GM19455 (cell line): ENCODE measurements at regions not wholly inside any gene's neighbourhood (a gene's known extent, or its start where the extent isn't known, plus 50 kb on each side); places are given as distances from the start of the nearest gene placed in this dataset.

Experiments
- ATAC-seq: cut with Tn5 transposase; IDR thresholded peaks from one replicate; pipeline ENCODE4 v1.9.1; 2021; ENCODE audit not compliant: unreplicated experiment

DNA sequence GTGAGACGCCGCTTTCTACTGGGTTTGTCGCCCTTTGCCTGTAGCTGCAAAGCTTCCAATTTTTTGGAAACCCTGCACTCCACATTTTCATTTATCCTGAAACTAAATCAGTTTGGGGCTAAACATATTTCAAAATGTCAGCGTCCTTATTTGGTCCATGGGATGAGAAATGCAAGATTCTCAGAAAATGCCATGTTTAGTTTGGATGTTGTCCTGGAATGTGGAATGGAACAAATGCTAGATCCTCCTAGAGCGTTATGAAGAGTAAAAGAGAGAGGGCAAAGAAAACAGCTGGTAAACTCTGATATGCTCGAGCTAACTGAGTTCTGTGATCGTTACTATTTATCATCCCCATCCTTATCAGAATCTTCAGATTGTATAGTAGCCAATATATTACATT lies 236.9 kb downstream of the KLF6 start:
- no peak for ATAC-seq

DNA sequence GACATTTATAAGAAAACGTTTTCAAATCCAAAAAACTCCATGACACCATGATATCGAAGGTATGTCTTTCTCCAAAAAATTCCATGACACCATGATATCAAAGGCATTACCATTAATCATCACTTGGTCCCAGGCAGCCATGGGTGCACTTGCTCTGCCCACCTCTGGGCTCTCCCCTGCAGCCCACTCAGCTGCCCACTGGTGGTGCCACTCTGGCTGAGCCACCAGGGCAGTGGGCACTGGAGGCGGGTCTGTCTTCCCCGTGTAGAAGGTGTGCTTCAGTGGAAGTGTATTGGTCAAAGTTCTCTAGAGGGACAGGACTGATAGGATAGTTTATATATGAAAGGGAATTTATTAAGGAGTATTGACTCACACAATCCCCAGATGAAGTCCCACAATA lies 240.4 kb downstream of the KLF6 start:
- ATAC-seq, result no peak

- ATAC-seq, result no peak
Measured at GRCh38 chr10:3542185-3542611, 242.8 kb downstream of the KLF6 start.

DNA sequence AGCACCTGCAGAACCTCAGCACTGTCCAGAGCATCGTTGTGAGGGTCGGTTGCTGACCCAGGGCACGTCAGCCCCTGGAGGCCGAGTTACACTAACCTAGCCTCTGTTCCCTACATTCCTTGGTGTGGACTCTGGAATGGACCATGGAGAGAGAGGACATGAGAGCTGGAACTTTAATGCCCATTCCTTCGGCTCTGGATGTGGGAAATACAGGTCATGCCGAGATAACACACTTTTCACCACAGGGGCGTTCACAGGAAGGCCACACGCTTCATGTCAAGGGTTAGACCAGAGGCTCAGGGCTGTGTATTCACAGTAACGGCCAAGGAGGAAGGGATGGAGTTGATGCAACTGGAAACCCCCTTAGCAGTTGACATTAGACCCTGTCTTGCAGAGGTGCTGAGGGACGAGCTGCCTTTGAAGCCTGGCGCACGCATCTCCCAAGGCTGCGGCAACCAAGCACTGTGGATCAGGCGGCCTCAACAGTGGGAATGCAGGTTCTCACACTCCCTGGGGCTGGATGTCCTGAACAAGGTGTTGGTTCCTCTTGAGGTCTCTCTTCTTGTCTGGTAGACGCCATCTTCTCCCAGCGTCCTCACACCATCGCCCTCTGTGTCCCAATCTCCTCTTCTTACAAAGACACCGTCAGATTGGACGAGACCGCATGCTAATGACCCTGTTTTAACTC lies 245.2 kb downstream of the KLF6 start:
- ATAC-seq, result no peak

GRCh38 chr10:3538656-3539531 lies 246.1 kb downstream of the KLF6 start:
- no peak for ATAC-seq

GRCh38 chr10:3538291-3538655 lies 246.7 kb downstream of the KLF6 start:
- ATAC-seq, result no peak

- no peak for ATAC-seq
Measured at GRCh38 chr10:3537518-3537917, 247.5 kb downstream of the KLF6 start.

GRCh38 chr10:3535001-3535400 lies 250.0 kb downstream of the KLF6 start:
- no peak for ATAC-seq

GRCh38 chr10:3534433-3534832 lies 250.6 kb downstream of the KLF6 start:
- no peak for ATAC-seq

DNA sequence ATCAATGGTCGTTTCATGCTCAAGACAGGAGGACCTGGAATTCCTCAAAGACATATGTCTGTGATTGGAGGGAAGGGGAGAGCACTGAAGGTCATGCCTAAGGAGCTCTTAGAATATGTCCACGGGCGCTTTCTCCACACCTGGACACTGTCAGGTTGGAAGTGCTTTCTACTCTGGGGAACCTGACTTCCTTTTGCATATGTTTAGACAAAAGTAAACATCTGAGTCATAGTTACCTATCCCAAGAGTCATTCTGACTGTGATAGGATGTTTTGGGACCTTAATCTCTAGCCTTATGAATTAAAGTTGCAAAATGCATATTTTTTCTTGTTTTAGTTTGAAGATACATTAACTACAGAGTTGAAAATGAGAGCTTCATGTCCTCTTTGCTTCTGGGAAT lies 251.7 kb downstream of the KLF6 start:
- no peak for ATAC-seq

DNA sequence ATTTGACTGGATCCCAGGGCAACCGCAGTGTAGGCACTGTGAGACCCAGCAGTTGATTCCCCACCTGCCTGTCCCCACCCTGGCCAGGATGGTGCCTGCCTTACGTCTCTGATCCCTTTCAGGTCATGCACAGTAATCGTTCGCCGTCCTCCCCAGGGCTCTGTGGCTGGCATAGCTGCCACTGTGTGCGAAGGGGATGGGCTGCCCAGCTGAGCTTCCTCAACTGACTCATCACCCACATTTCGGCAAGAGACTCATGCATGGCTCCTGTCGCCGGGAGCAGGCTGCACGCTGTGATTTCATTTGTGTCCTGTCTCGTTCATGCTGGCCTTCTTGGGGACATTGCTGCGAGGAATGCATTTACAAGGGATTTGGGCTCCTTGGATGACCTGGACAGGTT lies 252.4 kb downstream of the KLF6 start:
- ATAC-seq, result no peak

DNA sequence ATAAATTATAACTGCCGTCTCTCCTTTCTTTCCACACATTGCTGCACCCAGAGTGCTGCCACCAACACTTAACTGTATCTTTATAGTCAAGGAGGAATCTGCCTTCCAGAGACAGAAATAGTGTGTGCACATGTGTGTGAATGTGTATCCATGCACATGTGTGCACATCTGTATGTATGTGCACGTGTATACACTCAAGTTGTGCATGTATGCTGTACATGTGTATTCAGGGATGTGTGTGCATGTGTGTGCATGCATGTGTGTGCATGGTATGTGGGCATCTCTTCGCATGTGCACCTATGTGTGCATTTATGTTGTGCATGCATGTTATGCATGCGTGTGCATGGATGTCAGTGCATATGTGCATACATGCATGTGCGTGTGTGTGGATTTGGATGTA lies 253.3 kb downstream of the KLF6 start:
- ATAC-seq, result no peak

DNA sequence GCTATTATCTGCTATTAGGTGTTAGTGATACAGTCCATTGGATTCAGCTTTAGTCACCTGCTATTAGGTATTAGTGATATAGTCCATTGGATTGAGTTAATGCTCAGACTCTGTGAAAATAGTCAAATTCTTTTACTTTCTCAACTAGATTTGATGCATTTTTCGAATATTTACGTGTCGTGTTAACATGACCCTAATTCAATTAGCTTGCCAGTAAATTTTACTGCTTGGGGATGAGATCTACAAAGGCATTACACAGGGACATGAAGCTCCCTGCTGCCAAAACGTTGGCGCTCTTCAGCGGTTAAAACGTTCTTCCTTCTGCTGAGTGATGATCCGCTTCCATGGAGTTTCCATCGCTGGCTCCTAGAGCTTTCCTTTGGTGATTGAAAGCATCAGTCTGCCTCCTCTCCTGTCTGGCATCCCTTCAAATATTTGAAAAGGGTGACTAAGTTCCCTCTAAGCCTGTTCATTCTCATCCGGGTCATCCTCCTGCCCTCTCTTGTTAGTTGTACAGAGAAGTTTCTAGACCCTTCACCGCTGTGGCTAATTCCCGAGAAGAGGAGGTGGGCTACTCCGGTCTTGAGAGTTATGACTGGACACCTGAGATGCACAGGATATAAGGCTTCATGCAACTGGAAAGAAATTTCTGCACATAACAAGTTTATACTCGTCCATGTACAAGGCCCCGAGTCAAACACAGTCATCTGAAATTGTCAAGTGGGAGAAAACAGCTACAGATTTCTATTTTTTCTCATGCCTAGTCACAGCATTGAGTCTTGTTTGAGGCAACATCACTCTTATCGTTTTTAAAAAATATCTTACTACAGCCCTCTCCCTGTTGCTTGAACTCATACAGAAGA lies 254.0 kb downstream of the KLF6 start:
- ATAC-seq, result no peak

DNA sequence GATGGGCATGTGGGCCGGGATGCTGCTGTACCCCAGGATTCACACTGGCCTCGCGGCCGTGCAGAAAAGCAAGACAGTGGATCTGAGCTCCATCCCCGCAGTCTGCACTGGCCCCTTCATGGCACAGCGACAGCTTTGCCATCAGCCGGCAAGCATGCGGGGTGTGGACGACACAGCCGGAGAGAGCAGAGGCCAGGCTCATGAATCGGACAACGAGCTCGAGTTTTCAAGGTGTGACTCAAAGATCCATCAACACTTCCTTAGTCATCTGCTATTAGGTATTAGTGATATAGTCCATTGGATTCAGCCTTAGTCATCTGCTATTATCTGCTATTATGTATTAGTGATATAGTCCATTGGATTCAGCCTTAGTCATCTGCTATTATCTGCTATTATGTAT lies 254.7 kb downstream of the KLF6 start:
- no peak for ATAC-seq

DNA sequence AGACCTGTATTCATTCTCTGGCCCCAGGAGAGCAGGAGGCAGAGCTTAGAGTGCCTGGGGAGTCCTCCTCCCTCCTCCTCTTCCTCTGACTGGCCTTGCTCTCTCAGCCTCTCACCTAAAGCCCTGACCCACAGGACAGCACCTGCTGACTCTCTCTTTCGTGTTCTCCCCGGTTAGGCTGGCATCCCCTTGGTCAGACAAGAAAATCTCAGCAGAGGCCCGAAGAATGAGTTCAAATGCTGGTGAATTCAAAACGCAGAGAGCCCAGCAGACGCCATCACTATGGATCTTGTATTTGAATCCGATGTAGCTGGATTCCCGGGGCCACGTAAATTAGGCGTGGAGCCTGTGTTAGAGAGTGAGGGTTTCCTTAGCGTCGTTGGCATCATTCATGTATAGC lies 255.3 kb downstream of the KLF6 start:
- no peak for ATAC-seq

- ATAC-seq, result no peak
Measured at GRCh38 chr10:3528823-3529403, 256.1 kb downstream of the KLF6 start.

- ATAC-seq, result no peak
Measured at GRCh38 chr10:3528271-3528670, 256.7 kb downstream of the KLF6 start.

GRCh38 chr10:3527869-3528268 lies 257.1 kb downstream of the KLF6 start:
- ATAC-seq, result no peak

GRCh38 chr10:3526727-3527501 lies 258.1 kb downstream of the KLF6 start:
- ATAC-seq, result no peak

DNA sequence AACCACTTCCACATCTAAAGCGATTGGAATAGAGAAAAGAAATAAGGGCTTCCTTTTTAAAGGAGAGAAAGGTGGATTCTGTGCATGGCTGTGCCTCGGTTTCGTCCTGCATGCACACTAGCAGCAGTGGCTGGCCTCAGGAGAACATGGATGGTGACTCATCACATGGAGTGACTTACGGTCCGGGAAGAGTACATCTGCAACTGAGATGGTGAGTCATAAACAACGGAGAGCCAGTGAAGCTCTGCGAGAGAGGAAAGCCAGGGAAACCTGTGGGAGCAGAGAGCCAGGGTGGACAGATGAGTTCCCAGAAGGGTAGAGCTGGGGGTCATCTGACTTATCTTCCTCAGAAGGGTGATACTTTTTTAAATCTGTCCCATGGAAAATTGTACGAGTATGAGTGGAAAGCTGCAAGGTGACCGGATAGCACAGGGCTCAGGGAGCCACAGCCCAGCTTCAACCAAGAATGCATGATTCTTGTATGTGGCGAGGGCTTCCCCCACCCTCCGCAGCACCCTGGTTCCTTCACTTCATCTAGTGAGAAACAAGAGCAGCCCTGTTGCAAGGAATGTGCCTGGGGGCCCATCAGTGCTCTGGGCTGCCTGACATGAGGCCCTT lies 259.1 kb downstream of the KLF6 start:
- ATAC-seq, result no peak
